ENCODE measurements at regions not wholly inside any gene's neighbourhood (a gene's known extent, or its start where the extent isn't known, plus 50 kb on each side); places are given as distances from the start of the nearest gene placed in this dataset.
"Not testable (repeated sequence)": the region's sequence is repeated elsewhere in the genome, so short reads cannot be mapped to it uniquely, and the experiment has no call there.

DNA sequence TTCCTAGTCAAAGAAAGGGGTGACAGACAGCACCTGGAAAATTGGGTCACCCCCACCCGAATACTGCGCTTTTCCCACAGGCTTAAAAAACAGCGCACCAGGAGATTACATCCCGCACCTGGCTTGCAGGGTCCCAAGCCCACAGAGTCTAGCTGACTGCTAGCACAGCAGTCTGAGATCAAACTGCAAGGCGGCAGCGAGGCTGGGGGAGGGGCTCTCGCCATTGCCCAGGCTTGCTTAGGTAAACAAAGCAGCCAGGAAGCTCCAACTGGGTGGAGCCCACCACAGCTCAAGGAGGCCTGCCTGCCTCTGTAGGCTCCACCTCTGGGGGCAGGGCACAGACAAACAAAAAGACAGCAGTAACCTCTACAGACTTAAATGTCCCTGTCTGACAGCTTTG is 792.6 kb downstream of the NTRK3 start:
- H3K4me1 ChIP-seq (ENCODE audit: insufficient read depth, low read length); H3K9me3 ChIP-seq (ENCODE audit: insufficient read depth, low read depth, low read length); H3K36me3 ChIP-seq (ENCODE audit: insufficient read depth, low read length); H3K27me3 ChIP-seq (ENCODE audit: insufficient read depth, low read length): not testable (repeated sequence)
- H3K9ac ChIP-seq (ENCODE audit: low read depth, low read length): peak overlapping the region; percentile 47; the same call in 1 of the 2 replicates
- WGBS: 68% methylated on average over 6 of the region's 7 CpGs
- H3K4me3 ChIP-seq (ENCODE audit: low read length): peak overlapping the region; percentile 32; the same call in 1 of the 2 replicates
- H3K27ac ChIP-seq (ENCODE audit: low read depth, low read length): 0 out of 2 replicates have a peak overlapping the region, but pooled peaks have one; percentile 41

DNA sequence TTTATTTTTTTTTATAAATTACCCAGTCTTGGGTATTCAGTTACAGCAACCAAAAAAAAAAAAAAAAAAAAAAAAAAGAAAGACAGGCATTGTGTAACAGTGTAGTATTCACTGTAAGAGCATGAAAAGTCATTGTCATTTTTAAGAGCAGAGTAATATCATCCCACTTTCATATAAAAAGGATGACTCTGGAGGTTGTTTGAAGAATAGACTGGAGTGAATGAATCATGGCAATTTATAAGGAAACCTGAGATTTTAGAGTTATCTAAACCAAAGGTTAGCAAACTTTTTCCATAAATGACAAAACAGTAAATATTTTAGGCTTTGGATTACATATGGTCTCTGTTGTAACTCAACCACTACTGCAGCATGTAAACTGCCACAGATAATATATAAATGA is 794.9 kb downstream of the NTRK3 start:
- no peak overlapping the region for H3K9ac ChIP-seq (ENCODE audit: low read depth, low read length)
- no peaks in the 10 kb centered on the region for H3K27me3 ChIP-seq (ENCODE audit: insufficient read depth, low read length)
- H3K4me3 ChIP-seq (ENCODE audit: low read length): no peak overlapping the region
- H3K36me3 ChIP-seq (ENCODE audit: insufficient read depth, low read length): no peaks in the 10 kb centered on the region
- no peaks in the 10 kb centered on the region for H3K4me1 ChIP-seq (ENCODE audit: insufficient read depth, low read length)
- no peak overlapping the region for H3K27ac ChIP-seq (ENCODE audit: low read depth, low read length)
- 0 out of 2 replicates have a peak, but pooled peaks cover 3% of the 10 kb centered on the region for H3K9me3 ChIP-seq (ENCODE audit: insufficient read depth, low read depth, low read length)

DNA sequence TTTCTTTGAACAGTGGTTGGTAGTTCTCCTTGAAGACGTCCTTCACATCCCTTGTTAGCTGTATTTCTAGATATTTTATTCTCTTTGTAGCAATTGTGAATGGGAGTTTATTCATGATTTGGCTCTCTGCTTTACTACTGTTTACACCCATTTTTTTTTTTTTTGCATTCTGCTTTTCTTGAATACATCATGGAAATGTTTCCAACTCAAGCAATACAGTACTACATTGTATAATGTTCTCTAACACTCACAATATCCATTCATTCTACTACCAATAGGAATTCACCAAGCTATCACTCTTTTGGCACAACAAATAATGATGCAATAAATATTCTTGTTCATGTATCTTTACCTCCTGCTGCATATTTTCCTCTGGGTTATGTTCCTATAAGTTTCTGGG is 801.7 kb downstream of the NTRK3 start:
- Histone ChIP-seq H3K9ac (ENCODE audit: low read depth, low read length) (no peak overlapping the region), H3K9me3 (ENCODE audit: insufficient read depth, low read depth, low read length) (no peaks in the 10 kb centered on the region), H3K27me3 (ENCODE audit: insufficient read depth, low read length) (no peaks in the 10 kb centered on the region), H3K4me3 (ENCODE audit: low read length) (no peak overlapping the region), H3K27ac (ENCODE audit: low read depth, low read length) (no peak overlapping the region), H3K36me3 (ENCODE audit: insufficient read depth, low read length) (no peaks in the 10 kb centered on the region), H3K4me1 (ENCODE audit: insufficient read depth, low read length) (no peaks in the 10 kb centered on the region)
- 100% methylated on average over 1 of the region's 1 CpG for WGBS

DNA sequence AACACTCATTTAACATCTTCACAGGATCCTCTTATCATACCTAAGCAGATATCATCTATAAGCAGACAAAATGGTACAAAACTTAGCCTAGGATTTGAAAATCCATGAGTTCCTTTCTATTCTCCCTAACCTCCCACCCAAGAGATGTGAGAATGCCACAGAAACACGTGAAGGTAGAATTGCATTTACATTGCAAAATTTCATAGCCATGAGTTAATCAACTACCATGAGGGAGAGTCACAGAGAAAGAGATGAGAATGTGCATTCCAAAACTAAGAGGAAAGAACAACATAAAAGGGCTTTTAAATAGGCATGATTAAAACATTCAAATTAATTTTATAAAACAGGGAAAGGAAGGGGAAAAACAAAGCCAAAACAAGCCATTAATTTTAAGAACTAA is 806.2 kb downstream of the NTRK3 start:
- Histone ChIP-seq H3K36me3 (ENCODE audit: insufficient read depth, low read length) (no peaks in the 10 kb centered on the region), H3K27me3 (ENCODE audit: insufficient read depth, low read length) (no peaks in the 10 kb centered on the region), H3K4me3 (ENCODE audit: low read length) (no peak overlapping the region), H3K4me1 (ENCODE audit: insufficient read depth, low read length) (no peaks in the 10 kb centered on the region), H3K9ac (ENCODE audit: low read depth, low read length) (no peak overlapping the region), H3K9me3 (ENCODE audit: insufficient read depth, low read depth, low read length) (no peaks in the 10 kb centered on the region), H3K27ac (ENCODE audit: low read depth, low read length) (no peak overlapping the region)
- WGBS: no CpG with 5 or more reads among the region's 1 CpG

DNA sequence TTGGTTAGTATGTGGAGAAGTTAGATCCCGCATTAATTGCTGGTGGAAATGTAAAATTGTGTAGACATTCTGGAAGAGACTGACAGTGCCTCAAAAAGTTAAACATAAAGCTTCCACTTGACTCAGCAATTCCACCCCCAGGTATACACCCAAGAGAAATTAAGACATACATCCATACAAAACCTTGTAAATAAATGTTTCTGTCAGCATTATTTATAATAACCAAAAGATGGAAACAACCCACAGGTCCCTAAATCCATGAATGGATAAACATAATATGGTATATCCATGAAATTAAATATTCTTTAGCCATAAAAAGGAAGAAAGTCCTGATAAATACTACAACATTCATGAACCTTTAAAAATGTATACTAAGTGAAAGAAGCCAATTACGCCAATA is 817.4 kb downstream of the NTRK3 start:
- Histone ChIP-seq H3K36me3 (ENCODE audit: insufficient read depth, low read length) (no peaks in the 10 kb centered on the region), H3K4me1 (ENCODE audit: insufficient read depth, low read length) (peaks cover 4% of the 10 kb centered on the region; the same call in 1 of the 2 replicates), H3K9ac (ENCODE audit: low read depth, low read length) (no peak overlapping the region), H3K27ac (ENCODE audit: low read depth, low read length) (no peak overlapping the region), H3K9me3 (ENCODE audit: insufficient read depth, low read depth, low read length) (no peaks in the 10 kb centered on the region; the same call in 1 of the 2 replicates), H3K4me3 (ENCODE audit: low read length) (no peak overlapping the region), H3K27me3 (ENCODE audit: insufficient read depth, low read length) (no peaks in the 10 kb centered on the region)
- 100% methylated on average over 1 of the region's 2 CpGs for WGBS

DNA sequence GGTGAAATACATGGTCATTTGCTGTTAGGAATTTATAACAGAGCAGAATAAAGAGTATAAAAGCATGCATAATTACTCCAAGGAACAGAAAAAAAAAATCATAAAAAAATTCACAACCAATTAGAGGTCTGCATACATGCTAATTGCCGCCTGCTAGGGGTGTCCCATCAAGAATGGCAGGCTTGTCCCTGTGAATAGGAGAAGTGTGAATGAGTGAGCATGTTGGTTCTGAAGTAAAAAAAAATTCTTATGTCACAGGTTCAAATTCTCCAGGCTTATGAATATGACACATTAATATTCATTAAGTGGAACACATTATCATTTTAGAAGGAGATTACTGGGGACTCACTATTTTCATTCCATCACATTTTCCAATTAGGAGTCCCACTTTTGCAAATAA is 822.7 kb downstream of the NTRK3 start:
- Histone ChIP-seq H3K36me3 (ENCODE audit: insufficient read depth, low read length) (no peaks in the 10 kb centered on the region), H3K9me3 (ENCODE audit: insufficient read depth, low read depth, low read length) (no peaks in the 10 kb centered on the region; the same call in 1 of the 2 replicates), H3K4me1 (ENCODE audit: insufficient read depth, low read length) (peaks cover 11% of the 10 kb centered on the region), H3K27ac (ENCODE audit: low read depth, low read length) (no peak overlapping the region), H3K27me3 (ENCODE audit: insufficient read depth, low read length) (no peaks in the 10 kb centered on the region), H3K9ac (ENCODE audit: low read depth, low read length) (no peak overlapping the region), H3K4me3 (ENCODE audit: low read length) (no peak overlapping the region)
- WGBS: 75% methylated on average over 1 of the region's 1 CpG

DNA sequence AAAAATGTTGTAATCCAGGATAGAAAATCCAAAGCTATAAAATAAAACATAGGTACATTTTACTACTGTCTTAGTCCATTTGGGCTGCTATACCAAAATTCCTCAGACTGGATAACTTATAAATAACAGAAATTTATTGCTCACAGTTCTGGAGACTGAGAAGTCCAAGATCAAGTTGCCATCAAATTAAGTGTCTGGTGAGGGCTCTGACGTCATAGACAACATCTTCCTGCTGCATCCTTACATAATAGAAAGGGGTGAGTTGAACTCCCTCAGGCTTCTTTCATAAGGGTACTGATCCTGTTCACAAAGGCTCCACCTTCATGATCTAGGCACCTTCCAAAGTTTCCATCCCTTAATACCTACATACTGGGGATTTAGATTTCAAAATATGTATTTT is 826.8 kb downstream of the NTRK3 start:
- WGBS: 36% methylated on average over 1 of the region's 1 CpG
- H3K9me3 ChIP-seq (ENCODE audit: insufficient read depth, low read depth, low read length): no peaks in the 10 kb centered on the region
- peaks cover 11% of the 10 kb centered on the region for H3K4me1 ChIP-seq (ENCODE audit: insufficient read depth, low read length)
- H3K4me3 ChIP-seq (ENCODE audit: low read length): no peak overlapping the region
- no peaks in the 10 kb centered on the region for H3K36me3 ChIP-seq (ENCODE audit: insufficient read depth, low read length)
- H3K27me3 ChIP-seq (ENCODE audit: insufficient read depth, low read length): no peaks in the 10 kb centered on the region
- H3K27ac ChIP-seq (ENCODE audit: low read depth, low read length): no peak overlapping the region
- no peak overlapping the region for H3K9ac ChIP-seq (ENCODE audit: low read depth, low read length)

DNA sequence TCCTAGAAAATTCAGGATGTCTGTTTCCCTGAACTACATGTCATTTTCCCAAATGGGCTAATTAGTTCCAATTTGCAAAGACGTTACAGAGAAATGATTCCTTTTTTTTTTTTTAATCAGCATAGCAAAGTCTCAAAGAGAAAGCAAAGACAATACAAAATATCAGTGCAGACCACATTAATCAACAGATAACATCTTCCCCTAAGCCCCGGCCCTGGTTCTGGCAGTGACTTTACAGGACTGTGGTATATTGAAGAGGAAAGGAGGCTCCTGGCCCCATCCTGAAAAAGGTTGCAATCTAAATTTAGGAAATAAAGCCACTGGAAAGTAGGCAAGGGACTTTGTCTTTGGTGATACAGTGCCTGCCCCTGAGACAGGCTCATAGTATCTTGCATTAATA is 836.5 kb downstream of the NTRK3 start:
- 97% methylated on average over 2 of the region's 2 CpGs for WGBS
- Histone ChIP-seq H3K36me3 (ENCODE audit: insufficient read depth, low read length) (no peaks in the 10 kb centered on the region), H3K27me3 (ENCODE audit: insufficient read depth, low read length) (no peaks in the 10 kb centered on the region), H3K9me3 (ENCODE audit: insufficient read depth, low read depth, low read length) (no peaks in the 10 kb centered on the region), H3K27ac (ENCODE audit: low read depth, low read length) (no peak overlapping the region), H3K4me1 (ENCODE audit: insufficient read depth, low read length) (peaks cover 5% of the 10 kb centered on the region; the same call in 1 of the 2 replicates), H3K4me3 (ENCODE audit: low read length) (no peak overlapping the region), H3K9ac (ENCODE audit: low read depth, low read length) (no peak overlapping the region)

DNA sequence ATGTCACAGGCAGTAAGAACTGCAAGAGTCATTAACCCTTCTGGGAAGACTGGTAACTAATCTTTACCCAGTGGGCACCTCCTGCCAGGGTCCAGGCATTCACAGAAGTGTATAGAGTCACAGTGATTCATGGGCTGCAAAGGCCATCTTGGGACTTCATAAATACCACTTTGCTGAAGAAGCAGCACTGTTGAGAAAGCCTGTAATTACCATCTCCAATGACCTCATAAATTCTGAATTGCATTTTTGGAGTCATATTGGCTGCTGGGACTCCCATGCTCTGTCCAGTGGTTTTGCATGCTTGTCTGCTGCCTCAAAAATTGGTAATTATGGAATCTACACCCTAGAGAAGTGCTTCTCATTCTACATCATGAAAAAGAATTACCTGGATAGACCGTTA is 837.2 kb downstream of the NTRK3 start:
- WGBS: 90% methylated on average over 1 of the region's 1 CpG
- H3K4me1 ChIP-seq (ENCODE audit: insufficient read depth, low read length): peaks cover 11% of the 10 kb centered on the region; the same call in 1 of the 2 replicates
- no peak overlapping the region for H3K27ac ChIP-seq (ENCODE audit: low read depth, low read length)
- H3K9me3 ChIP-seq (ENCODE audit: insufficient read depth, low read depth, low read length): no peaks in the 10 kb centered on the region
- no peaks in the 10 kb centered on the region for H3K36me3 ChIP-seq (ENCODE audit: insufficient read depth, low read length)
- H3K4me3 ChIP-seq (ENCODE audit: low read length): no peak overlapping the region
- no peak overlapping the region for H3K9ac ChIP-seq (ENCODE audit: low read depth, low read length)
- H3K27me3 ChIP-seq (ENCODE audit: insufficient read depth, low read length): no peaks in the 10 kb centered on the region

DNA sequence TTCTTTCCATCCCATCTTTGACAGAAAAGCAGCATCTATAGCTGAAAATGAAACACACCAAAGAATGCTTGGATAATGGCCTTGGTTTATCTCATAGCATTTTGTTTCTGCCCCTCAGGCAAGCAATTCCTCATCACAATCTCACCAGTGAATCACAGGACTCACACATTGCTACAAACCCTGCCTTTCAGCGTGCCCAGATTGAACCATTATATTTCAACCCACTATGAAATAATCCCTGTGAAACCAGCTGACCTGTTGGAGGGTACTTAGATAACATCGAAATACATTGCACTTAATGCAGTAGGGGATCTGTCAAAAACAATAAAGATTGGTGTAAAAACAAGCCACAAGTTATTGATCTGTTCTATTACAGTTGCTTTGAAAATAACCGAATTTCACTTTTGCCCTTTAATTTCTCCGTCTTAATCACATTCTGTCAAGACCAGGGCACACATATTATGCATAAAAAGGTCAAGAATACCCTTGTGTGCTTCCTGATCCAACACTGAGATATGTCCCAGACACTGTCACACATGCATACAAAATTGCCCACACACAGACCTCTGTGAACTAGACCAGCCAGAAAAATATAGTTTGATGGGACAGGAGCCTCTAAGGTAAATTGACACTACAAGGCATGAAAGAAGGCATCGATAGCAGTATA is 839.8 kb downstream of the NTRK3 start:
- H3K9me3 ChIP-seq (ENCODE audit: insufficient read depth, low read depth, low read length): no peaks in the 10 kb centered on the region
- no peak overlapping the region for H3K4me3 ChIP-seq (ENCODE audit: low read length)
- peaks cover 14% of the 10 kb centered on the region; the same call in 1 of the 2 replicates for H3K4me1 ChIP-seq (ENCODE audit: insufficient read depth, low read length)
- WGBS: 77% methylated on average over 5 of the region's 5 CpGs
- H3K36me3 ChIP-seq (ENCODE audit: insufficient read depth, low read length): no peaks in the 10 kb centered on the region
- H3K9ac ChIP-seq (ENCODE audit: low read depth, low read length): no peak overlapping the region
- no peak overlapping the region for H3K27ac ChIP-seq (ENCODE audit: low read depth, low read length)
- H3K27me3 ChIP-seq (ENCODE audit: insufficient read depth, low read length): no peaks in the 10 kb centered on the region

DNA sequence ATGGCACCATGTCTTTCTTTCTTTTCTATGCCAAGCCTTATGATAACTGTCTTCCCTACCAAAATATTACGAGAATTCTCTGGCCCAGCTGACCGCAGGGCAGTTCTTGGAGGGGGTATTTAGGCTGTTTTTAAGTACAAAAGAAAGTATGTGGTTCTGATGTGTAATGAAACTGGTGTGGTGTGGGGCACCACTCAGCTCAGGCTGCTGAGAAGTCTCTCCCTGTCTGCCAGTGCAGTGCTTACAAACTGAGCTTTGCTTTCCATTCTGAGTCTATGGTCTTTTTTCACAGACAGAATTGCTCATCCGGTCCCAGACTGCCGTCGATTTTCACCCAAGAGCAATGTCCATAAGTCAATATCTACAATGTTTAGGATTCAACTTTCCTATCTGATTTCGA is 847.6 kb downstream of the NTRK3 start:
- Histone ChIP-seq H3K9me3 (ENCODE audit: insufficient read depth, low read depth, low read length) (no peaks in the 10 kb centered on the region), H3K9ac (ENCODE audit: low read depth, low read length) (no peak overlapping the region), H3K4me1 (ENCODE audit: insufficient read depth, low read length) (no peaks in the 10 kb centered on the region), H3K27me3 (ENCODE audit: insufficient read depth, low read length) (no peaks in the 10 kb centered on the region), H3K36me3 (ENCODE audit: insufficient read depth, low read length) (no peaks in the 10 kb centered on the region), H3K27ac (ENCODE audit: low read depth, low read length) (no peak overlapping the region), H3K4me3 (ENCODE audit: low read length) (no peak overlapping the region)
- 78% methylated on average over 6 of the region's 6 CpGs for WGBS

DNA sequence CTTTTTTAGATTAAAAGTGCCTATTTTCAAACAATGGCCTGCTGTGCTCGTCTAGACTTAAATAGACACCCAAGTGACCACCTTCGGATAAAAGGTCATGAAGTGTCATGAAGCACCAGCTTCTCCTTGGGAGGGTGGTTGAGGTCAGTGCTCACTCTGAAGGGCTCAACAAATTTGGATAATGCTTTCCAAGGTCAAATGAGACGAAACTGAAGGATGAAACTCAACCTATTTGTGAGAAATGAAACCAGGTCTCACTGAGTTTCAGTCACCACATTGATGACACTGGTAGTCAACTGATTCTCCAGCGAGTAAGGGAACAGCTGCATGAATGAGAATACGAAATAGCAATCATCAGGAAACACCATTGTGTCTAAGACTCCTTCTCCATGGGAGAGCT is 852.6 kb downstream of the NTRK3 start:
- Histone ChIP-seq H3K9me3 (ENCODE audit: insufficient read depth, low read depth, low read length) (no peaks in the 10 kb centered on the region), H3K27ac (ENCODE audit: low read depth, low read length) (no peak overlapping the region), H3K4me1 (ENCODE audit: insufficient read depth, low read length) (no peaks in the 10 kb centered on the region), H3K36me3 (ENCODE audit: insufficient read depth, low read length) (no peaks in the 10 kb centered on the region), H3K4me3 (ENCODE audit: low read length) (no peak overlapping the region), H3K27me3 (ENCODE audit: insufficient read depth, low read length) (no peaks in the 10 kb centered on the region), H3K9ac (ENCODE audit: low read depth, low read length) (no peak overlapping the region)
- WGBS: 93% methylated on average over 5 of the region's 5 CpGs

Measured in HUES64 (cell line).